GM12878 (cell line): ENCODE measurements at regions not wholly inside any gene's neighbourhood (a gene's known extent, or its start where the extent isn't known, plus 50 kb on each side); places are given as distances from the start of the nearest gene placed in this dataset.
"Not testable (repeated sequence)": the region's sequence is repeated elsewhere in the genome, so short reads cannot be mapped to it uniquely, and the experiment has no call there.

Experiments used
- NFIC ChIP-seq: IDR thresholded peaks from 2 replicates; pipeline ENCODE4 v1.6.1; 2012; ENCODE audit warnings: low read depth, mild to moderate bottlenecking, inconsistent platforms, low read length, moderate library complexity
- POLR2A ChIP-seq: IDR thresholded peaks from 2 replicates; pipeline ENCODE4 v1.6.1; 2011; ENCODE audit warnings: low read depth, mild to moderate bottlenecking, low read length
- TF ChIP-seq, protein P1 (sequence below): IDR thresholded peaks from 2 replicates; pipeline ENCODE4 v1.6.1; 2011; ENCODE audit warnings: mild to moderate bottlenecking, low read depth, low read length, moderate library complexity; ENCODE audit not compliant: insufficient replicate concordance

GRCh38 chr7:65074959-65075358 lies 68.5 kb upstream of the ERV3-1 start:
- TF ChIP-seq POLR2A, NFIC: not testable (repeated sequence)
- TF ChIP-seq, protein P1, sequence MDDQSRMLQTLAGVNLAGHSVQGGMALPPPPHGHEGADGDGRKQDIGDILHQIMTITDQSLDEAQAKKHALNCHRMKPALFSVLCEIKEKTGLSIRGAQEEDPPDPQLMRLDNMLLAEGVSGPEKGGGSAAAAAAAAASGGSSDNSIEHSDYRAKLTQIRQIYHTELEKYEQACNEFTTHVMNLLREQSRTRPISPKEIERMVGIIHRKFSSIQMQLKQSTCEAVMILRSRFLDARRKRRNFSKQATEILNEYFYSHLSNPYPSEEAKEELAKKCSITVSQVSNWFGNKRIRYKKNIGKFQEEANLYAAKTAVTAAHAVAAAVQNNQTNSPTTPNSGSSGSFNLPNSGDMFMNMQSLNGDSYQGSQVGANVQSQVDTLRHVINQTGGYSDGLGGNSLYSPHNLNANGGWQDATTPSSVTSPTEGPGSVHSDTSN = not testable (repeated sequence)
